ENCODE measurements at regions not wholly inside any gene's neighbourhood (a gene's known extent, or its start where the extent isn't known, plus 50 kb on each side); places are given as distances from the start of the nearest gene placed in this dataset.

DNA sequence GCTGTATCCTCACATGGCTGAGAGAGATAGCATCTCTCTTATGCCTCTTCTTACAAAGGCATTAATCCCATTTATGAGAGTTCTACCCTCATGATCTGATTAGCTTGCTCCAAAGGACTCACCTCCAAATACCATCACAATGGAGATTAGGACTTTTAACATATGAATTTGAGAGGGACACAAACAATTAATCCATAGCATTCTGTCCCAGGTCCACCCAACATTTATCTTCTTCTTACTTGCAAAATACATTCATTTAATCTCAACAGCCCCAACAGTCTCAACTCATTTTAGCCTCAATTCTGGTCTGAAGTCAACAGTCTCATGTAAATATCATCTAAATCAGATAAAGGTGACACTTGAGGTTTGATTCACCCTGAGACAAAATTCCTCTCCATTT lies 555.4 kb downstream of the RAB28 start:
- DNase-seq, result no peak
- TF ChIP-seq CTCF (IDR thresholded peaks at IDR 0.05), result no peak
- H3K9me3 ChIP-seq, result no peaks in the 10 kb centered on the region
- intact Hi-C loops (cut with DNase I), result no loop called here
- H3K27me3 ChIP-seq, result no peaks in the 10 kb centered on the region
- no peaks in the 10 kb centered on the region for H3K4me1 ChIP-seq
- no peak overlapping the region for H3K4me3 ChIP-seq
- H3K9ac ChIP-seq (ENCODE audit: low read depth in 2 of 2, low read length in 2 of 2), result no peak overlapping the region
- no peak overlapping the region for H3K27ac ChIP-seq
- H3K36me3 ChIP-seq, result no peaks in the 10 kb centered on the region

- Histone ChIP-seq H3K9me3 (no peaks in the 10 kb centered on the region), H3K36me3 (no peaks in the 10 kb centered on the region), H3K9ac (ENCODE audit: low read depth in 2 of 2, low read length in 2 of 2) (no peak overlapping the region), H3K27ac (no peak overlapping the region), H3K27me3 (no peaks in the 10 kb centered on the region), H3K4me1 (no peaks in the 10 kb centered on the region), H3K4me3 (no peak overlapping the region)
- TF ChIP-seq CTCF (IDR thresholded peaks at IDR 0.05), result no peak
- DNase-seq, result no peak
- intact Hi-C loops (cut with DNase I), result no loop called here
These were observed 557.7 kb downstream of the RAB28 start for GRCh38 chr4:12926189-12927066.

- H3K36me3 ChIP-seq, result no peaks in the 10 kb centered on the region
- no peaks in the 10 kb centered on the region for H3K27me3 ChIP-seq
- no peaks in the 10 kb centered on the region for H3K4me1 ChIP-seq
- no peak for DNase-seq
- TF ChIP-seq CTCF (IDR thresholded peaks at IDR 0.05), result no peak
- H3K9ac ChIP-seq (ENCODE audit: low read depth in 2 of 2, low read length in 2 of 2), result no peak overlapping the region
- intact Hi-C loops (cut with DNase I), result no loop called here
- H3K9me3 ChIP-seq, result no peaks in the 10 kb centered on the region
- no peak overlapping the region for H3K27ac ChIP-seq
- H3K4me3 ChIP-seq, result no peak overlapping the region
These were observed 559.3 kb downstream of the RAB28 start for GRCh38 chr4:12924728-12925320.

DNA sequence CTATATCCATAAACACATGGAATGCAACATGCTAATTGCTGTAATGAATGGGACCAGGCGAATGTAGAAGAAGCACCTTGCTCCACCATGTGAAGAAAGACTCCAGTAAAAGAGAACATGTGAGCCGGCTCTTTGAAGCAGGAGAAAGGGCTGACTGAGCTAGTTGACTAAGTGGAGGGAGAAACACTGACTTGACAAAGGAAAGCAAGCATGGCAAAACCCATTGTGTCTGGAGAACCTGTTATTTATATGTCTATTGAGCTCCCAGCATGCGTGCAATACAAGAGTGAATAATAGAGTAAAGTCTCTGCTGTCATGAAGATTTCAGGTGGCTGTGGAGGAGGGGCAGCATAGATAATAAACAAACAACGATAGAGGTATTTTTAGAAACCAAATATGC lies 559.9 kb downstream of the RAB28 start:
- no peak overlapping the region for H3K9ac ChIP-seq (ENCODE audit: low read depth in 2 of 2, low read length in 2 of 2)
- H3K36me3 ChIP-seq, result no peaks in the 10 kb centered on the region
- H3K9me3 ChIP-seq, result no peaks in the 10 kb centered on the region
- H3K4me3 ChIP-seq, result no peak overlapping the region
- H3K27me3 ChIP-seq, result no peaks in the 10 kb centered on the region
- no peak for TF ChIP-seq CTCF (IDR thresholded peaks at IDR 0.05)
- DNase-seq, result no peak
- no peak overlapping the region for H3K27ac ChIP-seq
- intact Hi-C loops (cut with DNase I), result no loop called here
- no peaks in the 10 kb centered on the region for H3K4me1 ChIP-seq

GRCh38 chr4:12912896-12913418 lies 571.2 kb downstream of the RAB28 start:
- Histone ChIP-seq H3K4me3 (no peak overlapping the region), H3K9me3 (no peaks in the 10 kb centered on the region), H3K36me3 (no peaks in the 10 kb centered on the region), H3K27me3 (no peaks in the 10 kb centered on the region), H3K4me1 (no peaks in the 10 kb centered on the region), H3K27ac (no peak overlapping the region), H3K9ac (ENCODE audit: low read depth in 2 of 2, low read length in 2 of 2) (no peak overlapping the region)
- TF ChIP-seq CTCF (IDR thresholded peaks at IDR 0.05), result no peak
- no peak for DNase-seq
- intact Hi-C loops (cut with DNase I), result no loop called here

All from colonic mucosa (tissue), 4 donors.